ENCODE measurements at regions not wholly inside any gene's neighbourhood (a gene's known extent, or its start where the extent isn't known, plus 50 kb on each side); places are given as distances from the start of the nearest gene placed in this dataset.

DNA sequence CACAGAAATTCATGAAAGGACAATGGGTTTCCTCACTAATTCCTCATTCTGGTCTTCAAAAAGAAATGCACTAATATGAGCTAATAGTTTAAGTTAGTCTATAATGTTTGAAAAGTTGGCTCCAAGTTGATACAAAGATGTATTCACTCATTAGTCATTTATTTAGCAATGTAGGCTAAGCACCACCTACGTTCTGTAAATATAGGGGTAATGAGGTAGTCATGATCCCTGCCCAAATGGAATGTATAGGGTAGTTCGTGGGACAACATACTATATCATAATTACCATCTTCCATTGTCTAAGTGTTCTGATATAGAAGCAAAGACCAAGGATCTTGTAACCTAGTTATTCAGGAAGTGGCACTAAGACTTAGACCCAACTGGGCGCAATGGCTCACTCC, 86.5 kb downstream of the DIO2 start:
- TF ChIP-seq, protein P1, sequence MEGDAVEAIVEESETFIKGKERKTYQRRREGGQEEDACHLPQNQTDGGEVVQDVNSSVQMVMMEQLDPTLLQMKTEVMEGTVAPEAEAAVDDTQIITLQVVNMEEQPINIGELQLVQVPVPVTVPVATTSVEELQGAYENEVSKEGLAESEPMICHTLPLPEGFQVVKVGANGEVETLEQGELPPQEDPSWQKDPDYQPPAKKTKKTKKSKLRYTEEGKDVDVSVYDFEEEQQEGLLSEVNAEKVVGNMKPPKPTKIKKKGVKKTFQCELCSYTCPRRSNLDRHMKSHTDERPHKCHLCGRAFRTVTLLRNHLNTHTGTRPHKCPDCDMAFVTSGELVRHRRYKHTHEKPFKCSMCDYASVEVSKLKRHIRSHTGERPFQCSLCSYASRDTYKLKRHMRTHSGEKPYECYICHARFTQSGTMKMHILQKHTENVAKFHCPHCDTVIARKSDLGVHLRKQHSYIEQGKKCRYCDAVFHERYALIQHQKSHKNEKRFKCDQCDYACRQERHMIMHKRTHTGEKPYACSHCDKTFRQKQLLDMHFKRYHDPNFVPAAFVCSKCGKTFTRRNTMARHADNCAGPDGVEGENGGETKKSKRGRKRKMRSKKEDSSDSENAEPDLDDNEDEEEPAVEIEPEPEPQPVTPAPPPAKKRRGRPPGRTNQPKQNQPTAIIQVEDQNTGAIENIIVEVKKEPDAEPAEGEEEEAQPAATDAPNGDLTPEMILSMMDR (conservative IDR thresholded peaks at IDR 0.05; ENCODE audit: low read length) = no peak
- TF ChIP-seq EZH2phosphoT487 (IDR thresholded peaks at IDR 0.05; ENCODE audit: borderline replicate concordance, low read depth, low read length) = no peak

Measured in OCI-LY7 (cell line).